Neural progenitor cell (in vitro differentiated cells): ENCODE measurements at regions not wholly inside any gene's neighbourhood (a gene's known extent, or its start where the extent isn't known, plus 50 kb on each side); places are given as distances from the start of the nearest gene placed in this dataset.

Source experiments
- DNase-seq: peaks from one replicate; pipeline ENCODE4 v3.0.0-alpha.2; 2016; ENCODE audit warnings: low spot score
- H2AFZ ChIP-seq: fragments of 200-600 bp; sonication (generic); replicated peaks from 2 replicates; pipeline ENCODE4 v1.6.1; 2016; ENCODE audit warnings: antibody characterized with exemption
- H3F3A ChIP-seq: fragments of 200-600 bp; sonication (generic); 2 replicates; pipeline ENCODE4 v1.6.1; 2016; ENCODE audit warnings: antibody characterized with exemption, low read depth
- H3K27ac ChIP-seq: fragments of 200-600 bp; sonication (generic); 2 replicates; pipeline ENCODE4 v1.5.1; 2016; ENCODE audit warnings: mild to moderate bottlenecking
- H3K27me3 ChIP-seq: fragments of 200-600 bp; sonication (generic); 2 replicates; pipeline ENCODE4 v1.6.1; 2016; ENCODE audit warnings: mild to moderate bottlenecking, moderate library complexity
- H3K36me3 ChIP-seq: fragments of 200-600 bp; sonication (generic); 2 replicates; pipeline ENCODE4 v1.5.1; 2016
- H3K4me1 ChIP-seq: fragments of 200-600 bp; sonication (generic); 2 replicates; pipeline ENCODE4 v1.6.1; 2016; ENCODE audit warnings: mixed run types
- H3K4me2 ChIP-seq: fragments of 200-600 bp; sonication (generic); 2 replicates; pipeline ENCODE4 v1.6.1; 2016
- H3K4me3 ChIP-seq: fragments of 200-600 bp; sonication (generic); 2 replicates; pipeline ENCODE4 v1.5.1; 2016
- H3K79me2 ChIP-seq: fragments of 200-600 bp; sonication (generic); 2 replicates; pipeline ENCODE4 v1.6.1; 2016; ENCODE audit warnings: low read depth
- H3K9ac ChIP-seq: fragments of 200-600 bp; sonication (generic); 2 replicates; pipeline ENCODE4 v1.6.1; 2016
- H3K9me3 ChIP-seq: fragments of 200-600 bp; sonication (generic); 2 replicates; pipeline ENCODE4 v1.5.1; 2016; ENCODE audit warnings: low read depth
- H4K20me1 ChIP-seq: fragments of 200-600 bp; sonication (generic); 2 replicates; pipeline ENCODE4 v1.6.1; 2016; ENCODE audit warnings: low read depth
- H3K27ac Mint-ChIP-seq: 3 replicates; pipeline ENCODE4 v1.8.0; 2021; ENCODE audit warnings: mixed read lengths
- H3K27me3 Mint-ChIP-seq: 2 replicates; pipeline ENCODE4 v1.8.0; 2022; ENCODE audit warnings: low read depth, mild to moderate bottlenecking, inconsistent platforms, moderate library complexity, mixed read lengths; ENCODE audit not compliant: insufficient read depth
- H3K36me3 Mint-ChIP-seq: 3 replicates; pipeline ENCODE4 v1.8.0; 2021; ENCODE audit warnings: mixed read lengths
- H3K4me1 Mint-ChIP-seq: 3 replicates; pipeline ENCODE4 v1.8.0; 2021; ENCODE audit warnings: mixed read lengths
- H3K4me3 Mint-ChIP-seq: 3 replicates; pipeline ENCODE4 v1.8.0; 2021; ENCODE audit warnings: mild to moderate bottlenecking, moderate library complexity, mixed read lengths
- H3K9me3 Mint-ChIP-seq: 3 replicates; pipeline ENCODE4 v1.8.0; 2020; ENCODE audit warnings: mixed read lengths
- EZH2 ChIP-seq: fragments of 200-600 bp; sonication (generic); IDR thresholded peaks from 2 replicates; pipeline ENCODE4 v1.6.1; 2017; ENCODE audit warnings: antibody characterized with exemption, mild to moderate bottlenecking, moderate library complexity
- EZH2phosphoT487 ChIP-seq: fragments of 200-600 bp; sonication (generic); IDR thresholded peaks from 2 replicates; pipeline ENCODE4 v1.6.1; 2017; ENCODE audit warnings: antibody characterized with exemption
- TF ChIP-seq, protein P1 (sequence below): fragments of 200-600 bp; sonication (generic); IDR thresholded peaks from 2 replicates; pipeline ENCODE4 v1.5.1; 2017; ENCODE audit warnings: antibody characterized with exemption, mild to moderate bottlenecking

GRCh38 chr5:96222129-96222528, 210.9 kb downstream of the PCSK1 start:
- Mint-ChIP-seq H3K27me3 (no peaks in the 10 kb centered on the region), H3K4me1 (peaks cover 9% of the 10 kb centered on the region), H3K36me3 (no peaks in the 10 kb centered on the region), H3K27ac (no peak overlapping the region), H3K9me3 (peaks cover 2% of the 10 kb centered on the region), H3K4me3 (no peak overlapping the region)
- no peaks in the 10 kb centered on the region for H3K79me2 ChIP-seq
- no peaks in the 10 kb centered on the region for H3K4me1 ChIP-seq
- H3F3A ChIP-seq: no peaks in the 10 kb centered on the region
- TF ChIP-seq EZH2: no peak
- TF ChIP-seq EZH2phosphoT487: no peak
- TF ChIP-seq, protein P1, sequence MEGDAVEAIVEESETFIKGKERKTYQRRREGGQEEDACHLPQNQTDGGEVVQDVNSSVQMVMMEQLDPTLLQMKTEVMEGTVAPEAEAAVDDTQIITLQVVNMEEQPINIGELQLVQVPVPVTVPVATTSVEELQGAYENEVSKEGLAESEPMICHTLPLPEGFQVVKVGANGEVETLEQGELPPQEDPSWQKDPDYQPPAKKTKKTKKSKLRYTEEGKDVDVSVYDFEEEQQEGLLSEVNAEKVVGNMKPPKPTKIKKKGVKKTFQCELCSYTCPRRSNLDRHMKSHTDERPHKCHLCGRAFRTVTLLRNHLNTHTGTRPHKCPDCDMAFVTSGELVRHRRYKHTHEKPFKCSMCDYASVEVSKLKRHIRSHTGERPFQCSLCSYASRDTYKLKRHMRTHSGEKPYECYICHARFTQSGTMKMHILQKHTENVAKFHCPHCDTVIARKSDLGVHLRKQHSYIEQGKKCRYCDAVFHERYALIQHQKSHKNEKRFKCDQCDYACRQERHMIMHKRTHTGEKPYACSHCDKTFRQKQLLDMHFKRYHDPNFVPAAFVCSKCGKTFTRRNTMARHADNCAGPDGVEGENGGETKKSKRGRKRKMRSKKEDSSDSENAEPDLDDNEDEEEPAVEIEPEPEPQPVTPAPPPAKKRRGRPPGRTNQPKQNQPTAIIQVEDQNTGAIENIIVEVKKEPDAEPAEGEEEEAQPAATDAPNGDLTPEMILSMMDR: no peak
- H2AFZ ChIP-seq: no peak overlapping the region
- H3K36me3 ChIP-seq: no peaks in the 10 kb centered on the region
- no peak overlapping the region for H3K9ac ChIP-seq
- no peaks in the 10 kb centered on the region for H4K20me1 ChIP-seq
- H3K27ac ChIP-seq: no peak overlapping the region
- H3K27me3 ChIP-seq: no peaks in the 10 kb centered on the region
- no peaks in the 10 kb centered on the region for H3K9me3 ChIP-seq
- no peak overlapping the region for H3K4me3 ChIP-seq
- H3K4me2 ChIP-seq: no peak overlapping the region
- no peak for DNase-seq

DNA sequence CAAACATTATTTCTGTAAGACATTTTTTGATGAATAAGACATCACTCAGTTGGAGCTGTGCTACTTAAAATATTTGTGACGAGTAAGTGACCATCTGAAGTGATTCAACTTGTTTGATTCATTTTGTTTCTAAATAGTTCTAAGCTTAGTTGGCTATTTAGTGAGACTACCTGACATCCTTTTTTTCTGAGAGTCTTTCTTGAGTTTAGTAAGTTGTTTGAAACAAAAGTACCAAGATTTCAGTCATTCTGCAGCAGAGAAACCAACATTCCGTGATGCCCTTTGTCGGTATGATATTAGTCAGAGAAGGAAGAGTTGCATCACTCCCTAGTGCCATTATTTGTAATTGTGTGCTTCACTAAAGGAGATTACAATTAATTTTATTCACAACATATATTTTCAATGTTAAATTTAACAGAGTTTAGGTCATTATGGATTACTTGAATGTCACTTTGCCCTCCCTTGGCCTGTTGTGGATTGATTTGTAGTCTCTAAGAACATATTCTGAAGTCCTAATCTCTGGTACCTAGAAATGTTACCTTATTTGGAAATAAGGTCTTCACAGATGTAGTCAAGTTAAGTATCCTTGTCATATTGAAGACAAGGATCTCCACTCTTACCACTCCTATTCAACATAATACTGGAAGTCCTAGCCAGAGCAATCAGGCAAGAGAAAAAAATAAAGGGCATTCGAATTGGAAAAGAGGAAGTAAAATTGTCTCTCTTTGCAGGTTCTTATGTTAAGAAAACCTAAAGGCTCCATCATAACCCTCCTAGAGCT, 212.2 kb downstream of the PCSK1 start:
- Histone ChIP-seq H3K79me2 (no peaks in the 10 kb centered on the region), H3K36me3 (no peaks in the 10 kb centered on the region), H3K27ac (no peak overlapping the region), H3K4me1 (no peaks in the 10 kb centered on the region), H3K27me3 (no peaks in the 10 kb centered on the region), H4K20me1 (no peaks in the 10 kb centered on the region), H3K4me2 (no peak overlapping the region), H3K4me3 (no peak overlapping the region), H2AFZ (no peak overlapping the region), H3K9me3 (no peaks in the 10 kb centered on the region), H3K9ac (no peak overlapping the region), H3F3A (no peaks in the 10 kb centered on the region)
- Mint-ChIP-seq H3K4me3 (no peak overlapping the region), H3K36me3 (no peaks in the 10 kb centered on the region), H3K27me3 (no peaks in the 10 kb centered on the region), H3K9me3 (no peaks in the 10 kb centered on the region), H3K4me1 (peaks cover 7% of the 10 kb centered on the region), H3K27ac (no peak overlapping the region)
- DNase-seq: no peak
- TF ChIP-seq EZH2phosphoT487 (no peak), EZH2 (no peak)
- TF ChIP-seq, protein P1: no peak

DNA sequence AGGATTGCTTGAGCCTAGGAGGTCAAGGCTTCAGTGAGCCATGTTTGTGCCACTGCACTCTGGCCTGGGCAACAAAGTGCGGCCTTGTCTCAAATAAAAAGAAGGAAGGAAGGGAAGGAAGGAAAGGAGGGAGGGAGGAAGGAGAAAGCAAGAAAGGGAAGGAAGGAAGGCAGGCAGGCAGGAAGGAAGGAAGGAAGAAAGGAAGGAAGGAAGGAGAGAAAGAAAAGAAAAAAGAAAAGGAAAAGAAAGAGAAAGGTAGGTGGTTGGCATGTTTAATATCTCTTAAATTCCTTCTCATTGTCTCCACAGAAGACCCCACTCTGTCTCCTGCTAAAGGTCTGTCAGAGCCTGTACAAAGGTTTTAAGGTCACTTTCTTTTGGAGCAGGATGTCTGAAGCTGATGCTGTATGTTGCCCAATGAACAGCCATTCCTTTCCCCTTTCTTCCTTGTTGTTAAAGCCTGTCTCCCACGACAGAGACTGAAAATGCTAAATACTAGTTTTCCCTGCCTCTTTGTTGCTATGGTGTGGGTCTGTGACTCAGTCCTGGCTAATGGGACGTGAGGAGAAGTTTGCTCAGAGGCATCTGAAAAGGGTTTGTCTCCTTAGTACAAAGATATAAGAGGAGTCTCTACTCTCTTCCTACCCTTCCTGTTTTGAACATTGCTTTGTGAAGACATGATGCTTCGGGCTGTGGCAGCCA, 213.3 kb downstream of the PCSK1 start:
- H3K4me2 ChIP-seq: no peak overlapping the region
- no peaks in the 10 kb centered on the region for H3K36me3 ChIP-seq
- no peaks in the 10 kb centered on the region for H3K9me3 ChIP-seq
- no peak overlapping the region for H3K4me3 ChIP-seq
- H3K27me3 ChIP-seq: no peaks in the 10 kb centered on the region
- TF ChIP-seq EZH2phosphoT487 (no peak), EZH2 (no peak)
- TF ChIP-seq, protein P1: no peak
- Mint-ChIP-seq H3K27me3 (no peaks in the 10 kb centered on the region), H3K4me1 (peaks cover 7% of the 10 kb centered on the region), H3K9me3 (no peaks in the 10 kb centered on the region), H3K36me3 (no peaks in the 10 kb centered on the region), H3K27ac (no peak overlapping the region), H3K4me3 (no peak overlapping the region)
- H3F3A ChIP-seq: no peaks in the 10 kb centered on the region
- H2AFZ ChIP-seq: peak overlapping the region; percentile 0
- H3K79me2 ChIP-seq: no peaks in the 10 kb centered on the region
- H3K27ac ChIP-seq: no peak overlapping the region
- no peaks in the 10 kb centered on the region for H3K4me1 ChIP-seq
- DNase-seq: no peak
- H4K20me1 ChIP-seq: no peaks in the 10 kb centered on the region
- H3K9ac ChIP-seq: no peak overlapping the region
